ENCODE measurements at regions not wholly inside any gene's neighbourhood (a gene's known extent, or its start where the extent isn't known, plus 50 kb on each side); places are given as distances from the start of the nearest gene placed in this dataset.

GRCh38 chr14:58822856-58823255 lies 185.1 kb downstream of the DACT1 start:
- Histone ChIP-seq H2BK12ac (ENCODE audit: low read depth, low read length) (no peak overlapping the region), H2BK15ac (ENCODE audit: low read length) (no peak overlapping the region), H2AFZ (ENCODE audit: low read length) (no peak overlapping the region), H3K14ac (ENCODE audit: insufficient read length) (no peak overlapping the region), H3K18ac (ENCODE audit: extremely low read depth, low read length) (no peak overlapping the region), H4K20me1 (replicated peaks in 1 of 2; ENCODE audit: control insufficient read depth in 1 of 2, insufficient read depth in 2 of 2, low read length in 2 of 2) (no peaks in the 10 kb centered on the region), H3K79me2 (ENCODE audit: control insufficient read depth in 1 of 2, insufficient read depth in 2 of 2, low read length in 2 of 2) (no peaks in the 10 kb centered on the region), H3K9ac (replicated peaks in 1 of 4; ENCODE audit: extremely low read depth in 1 of 4, low read depth in 3 of 4, low read length in 3 of 4) (no peak overlapping the region), H3K4me2 (ENCODE audit: insufficient read depth in 1 of 2, low read depth in 2 of 2, low read length in 2 of 2) (no peak overlapping the region), H3K23ac (ENCODE audit: insufficient read length) (no peak overlapping the region), H2AK5ac (ENCODE audit: low read depth, low read length) (no peak overlapping the region), H3K9me3 (ENCODE audit: insufficient read depth in 2 of 2, low read depth in 1 of 2, low read length in 1 of 2) (peaks cover 6 to 7% of the 10 kb centered on the region in 2 experiments), H3K79me1 (ENCODE audit: low read depth, low read length) (no peaks in the 10 kb centered on the region), H3K4me1 (replicated peaks in 1 of 4; ENCODE audit: control insufficient read depth in 3 of 4, insufficient read depth in 4 of 4, low read length in 3 of 4) (no peaks in the 10 kb centered on the region), H3K36me3 (ENCODE audit: control insufficient read depth in 2 of 4, insufficient read depth in 4 of 4, low read length in 3 of 4) (no peaks in the 10 kb centered on the region; a peak in 1 of 8 replicates), H2BK20ac (ENCODE audit: low read length) (no peak overlapping the region), H4K91ac (replicated peaks; ENCODE audit: insufficient read length, low read length) (no peak overlapping the region), H4K5ac (ENCODE audit: insufficient read length, low read depth, low read length) (no peak overlapping the region), H2BK5ac (ENCODE audit: low read depth, low read length) (no peak overlapping the region), H2BK120ac (replicated peaks; ENCODE audit: low read depth, low read length) (no peak overlapping the region), H3K56ac (replicated peaks; ENCODE audit: insufficient read length, low read depth, low read length) (no peak overlapping the region), H4K8ac (ENCODE audit: extremely low read depth, insufficient read depth, low read length) (no peak overlapping the region), H3K23me2 (ENCODE audit: low read depth, low read length) (no peaks in the 10 kb centered on the region), H3K27me3 (replicated peaks in 1 of 4; ENCODE audit: control insufficient read depth in 3 of 4, extremely low read depth in 1 of 4, insufficient read depth in 3 of 4, low read length in 3 of 4) (no peaks in the 10 kb centered on the region), H3K4me3 (ENCODE audit: extremely low read depth in 1 of 4, insufficient read depth in 2 of 4, low read depth in 3 of 4, low read length in 4 of 4) (no peak overlapping the region), H3K27ac (ENCODE audit: low read depth, low read length) (no peak overlapping the region), H3K4ac (replicated peaks; ENCODE audit: insufficient read length, low read depth, low read length) (no peak overlapping the region)
- DNase-seq (ENCODE audit: low read depth in 1 of 2, low spot score in 2 of 2) (no peak), FAIRE-seq (no peak)
- TF ChIP-seq SIN3A (conservative IDR thresholded peaks at IDR 0.05 in 1 of 2, IDR thresholded peaks at IDR 0.05 in 1 of 2; ENCODE audit: low read depth in 1 of 2, low read length in 2 of 2), result no peak
- no peak for TF ChIP-seq KDM5A (IDR thresholded peaks at IDR 0.05; ENCODE audit: low read length)
- no peak for TF ChIP-seq BCL11A (IDR thresholded peaks at IDR 0.05; ENCODE audit: low read depth in 2 of 2, low read length in 2 of 2)
- ChIA-PET POLR2A (ENCODE audit: partially characterized antibody) (no interaction called here), CTCF (ENCODE audit: partially characterized antibody) (interaction anchor here (0.7 to 1.5 kb wide), 4 partner anchors 12 to 321 kb away, joined by 3 to 6 read pairs (median 3); no protein-coding TSS in a partner anchor)
- 87% methylated on average over 2 of the region's 2 CpGs; no CpG with 5 or more reads in 1 of the 2 experiments for WGBS, 2 experiments (ENCODE audit: extremely low coverage in 1 of 2, insufficient coverage in 1 of 2, insufficient read length in 1 of 2, insufficient replicate concordance in 2 of 2, low coverage in 1 of 2, low lambda C conversion rate in 2 of 2, missing lambda C conversion rate in 1 of 2)
